ENCODE measurements at regions not wholly inside any gene's neighbourhood (a gene's known extent, or its start where the extent isn't known, plus 50 kb on each side); places are given as distances from the start of the nearest gene placed in this dataset.

- Histone ChIP-seq H3K9ac (ENCODE audit: low read depth in 1 of 2, low read length in 2 of 2) (peak overlapping the region in 1 of 2 donors; percentile 41), H3K27ac (ENCODE audit: low read depth in 1 of 2, low read length in 2 of 2) (peak overlapping the region; percentile 63 to 78), H3K9me3 (ENCODE audit: control insufficient read depth in 4 of 4, low read length in 3 of 4) (no peaks in the 10 kb centered on the region), H3K27me3 (ENCODE audit: control insufficient read depth in 4 of 4, insufficient read depth in 4 of 4, low read length in 3 of 4) (no peaks in the 10 kb centered on the region), H3K4me3 (ENCODE audit: low read depth in 1 of 3, low read length in 3 of 3) (no peak overlapping the region), H3K4me1 (ENCODE audit: control insufficient read depth in 4 of 4, insufficient read depth in 4 of 4, low read length in 3 of 4) (peaks cover 3 to 54% (median 35%) of the 10 kb centered on the region in 4 donors), H3K36me3 (ENCODE audit: control insufficient read depth in 4 of 4, insufficient read depth in 3 of 4, low read depth in 1 of 4, low read length in 3 of 4) (no peaks in the 10 kb centered on the region)
- DNase-seq (ENCODE audit: low spot score) = no peak
- no peak for TF ChIP-seq CTCF (IDR thresholded peaks at IDR 0.05; ENCODE audit: low read depth, low read length, missing input control)
- peak; percentile 78 for TF ChIP-seq HNF4G (IDR thresholded peaks at IDR 0.05)
- TF ChIP-seq EGR1 (IDR thresholded peaks at IDR 0.05; ENCODE audit: low read depth in 2 of 2) = peak in 1 of 2 donors; percentile 67
- no peak for TF ChIP-seq ATF3 (IDR thresholded peaks at IDR 0.05)
- peak; percentile 87 for TF ChIP-seq FOXA2 (IDR thresholded peaks at IDR 0.05)
- TF ChIP-seq YY1 (IDR thresholded peaks at IDR 0.05) = peak; percentile 83
- TF ChIP-seq ZBTB33 (IDR thresholded peaks at IDR 0.05) = peak; percentile 92
- TF ChIP-seq MAX (IDR thresholded peaks at IDR 0.05) = peak; percentile 76
- TF ChIP-seq HNF4A (conservative IDR thresholded peaks at IDR 0.05) = peak; percentile 92 to 98
- no peak for TF ChIP-seq TAF1 (conservative IDR thresholded peaks at IDR 0.05)
- peak; percentile 75 for TF ChIP-seq REST (IDR thresholded peaks at IDR 0.05)
- TF ChIP-seq FOXA1 (IDR thresholded peaks at IDR 0.05) = peak; percentile 91
- peak; percentile 41 to 46 for TF ChIP-seq RAD21 (IDR thresholded peaks at IDR 0.05)
- TF ChIP-seq RXRA (IDR thresholded peaks at IDR 0.05) = peak; percentile 87 to 96
- TF ChIP-seq NR2F2 (IDR thresholded peaks at IDR 0.05) = no peak
- peak; percentile 73 for TF ChIP-seq SP1 (IDR thresholded peaks at IDR 0.05)
- TF ChIP-seq GABPA (IDR thresholded peaks at IDR 0.05 in 1 of 2, conservative IDR thresholded peaks at IDR 0.05 in 1 of 2) = peak in 1 of 2 donors; percentile 35
- TF ChIP-seq JUND (IDR thresholded peaks at IDR 0.05) = peak in 1 of 2 donors; percentile 77
- WGBS = 46% methylated on average over 1 of the region's 1 CpG
Observed at GRCh38 chr2:118179445-118179844, 91.2 kb downstream of the INSIG2 start.

All from liver (tissue), 8 donors.